SK-N-SH treated with all-trans-retinoic acid at 6 μM for 48 hours (cell line): ENCODE measurements at regions not wholly inside any gene's neighbourhood (a gene's known extent, or its start where the extent isn't known, plus 50 kb on each side); places are given as distances from the start of the nearest gene placed in this dataset.

ENCODE experiments used
- ARNTL ChIP-seq: fragments of 450-650 bp; formaldehyde crosslinking; IDR thresholded peaks from 2 replicates; pipeline ENCODE4 v1.5.0; 2020; ENCODE audit warnings: low read depth, mild to moderate bottlenecking, moderate library complexity, borderline replicate concordance
- CREB5 ChIP-seq: fragments of 250-450 bp; sonication (Bioruptor Pico); IDR thresholded peaks from 2 replicates; pipeline ENCODE4 v1.5.1; 2020; ENCODE audit warnings: low read depth, mild to moderate bottlenecking, moderate library complexity
- CSDC2 ChIP-seq: fragments of 250-450 bp; sonication (Bioruptor Pico); IDR thresholded peaks from 2 replicates; pipeline ENCODE4 v1.5.0; 2020; ENCODE audit warnings: mild to moderate bottlenecking, moderate library complexity
- PATZ1 ChIP-seq: fragments of 250-450 bp; sonication (Bioruptor Pico); IDR thresholded peaks from 2 replicates; pipeline ENCODE4 v1.8.0; 2020; ENCODE audit warnings: mild to moderate bottlenecking, moderate library complexity, borderline replicate concordance
- POU6F1 ChIP-seq: fragments of 250-450 bp; sonication (Bioruptor Pico); IDR thresholded peaks from 2 replicates; pipeline ENCODE4 v1.8.0; 2021; ENCODE audit warnings: low read depth, mild to moderate bottlenecking, moderate library complexity, borderline replicate concordance
- RARB ChIP-seq: fragments of 250-450 bp; sonication (Bioruptor Pico); IDR thresholded peaks from 2 replicates; pipeline ENCODE4 v1.8.0; 2021; ENCODE audit warnings: mild to moderate bottlenecking, moderate library complexity
- TOX ChIP-seq: fragments of 250-450 bp; sonication (Bioruptor Pico); IDR thresholded peaks from 2 replicates; pipeline ENCODE4 v1.8.0; 2021; ENCODE audit warnings: mild to moderate bottlenecking, moderate library complexity, borderline replicate concordance
- TSHZ2 ChIP-seq: fragments of 250-450 bp; sonication (Bioruptor Pico); IDR thresholded peaks from 2 replicates; pipeline ENCODE4 v1.5.0; 2020; ENCODE audit warnings: mild to moderate bottlenecking, moderate library complexity
- ZC3H10 ChIP-seq: fragments of 250-450 bp; sonication (Bioruptor Pico); IDR thresholded peaks from 2 replicates; pipeline ENCODE4 v1.5.1; 2021; ENCODE audit warnings: mild to moderate bottlenecking, moderate library complexity
- ZNF70 ChIP-seq: fragments of 450-650 bp; formaldehyde crosslinking; IDR thresholded peaks from 2 replicates; pipeline ENCODE4 v1.5.0; 2020; ENCODE audit warnings: mild to moderate bottlenecking, moderate library complexity
- ZNF8 ChIP-seq: fragments of 450-650 bp; formaldehyde crosslinking; IDR thresholded peaks from 2 replicates; pipeline ENCODE4 v1.5.0; 2020; ENCODE audit warnings: mild to moderate bottlenecking, moderate library complexity

GRCh38 chr12:94788298-94788697 lies 137.9 kb upstream of the TMCC3 start:
- TF ChIP-seq PATZ1 (CRISPR knock-in tag) (no peak), CREB5 (CRISPR knock-in tag) (no peak), ARNTL (CRISPR knock-in tag) (no peak), CSDC2 (CRISPR knock-in tag) (no peak), TSHZ2 (CRISPR knock-in tag) (no peak), TOX (CRISPR knock-in tag) (no peak), ZNF8 (CRISPR knock-in tag) (no peak), ZNF70 (CRISPR knock-in tag) (no peak), RARB (CRISPR knock-in tag) (no peak), POU6F1 (CRISPR knock-in tag) (no peak), ZC3H10 (CRISPR knock-in tag) (no peak)
